H1 (cell line): ENCODE measurements at regions not wholly inside any gene's neighbourhood (a gene's known extent, or its start where the extent isn't known, plus 50 kb on each side); places are given as distances from the start of the nearest gene placed in this dataset.

Experiments used
- CHD2 ChIP-seq: IDR thresholded peaks from 2 replicates; pipeline ENCODE4 v1.6.1; 2012; ENCODE audit warnings: low read length, improper control_type of control experiment
- HDAC2 ChIP-seq, 2 experiments: fragments of 300-600 bp in 1 of 2; sonication (generic) in 1 of 2; IDR thresholded peaks; 2 replicates each; pipeline ENCODE4 v1.6.1; 2011 to 2012; ENCODE audit warnings: low read depth in 2 of 2, low read length in 2 of 2, mild to moderate bottlenecking in 2 of 2, moderate library complexity in 2 of 2, borderline replicate concordance in 1 of 2, inconsistent platforms in 1 of 2
- HDAC6 ChIP-seq: IDR thresholded peaks from one replicate; pipeline ENCODE4 v1.7.1; 2012; ENCODE audit warnings: low read depth, mild to moderate bottlenecking, inconsistent platforms, low read length, moderate library complexity
- KDM4A ChIP-seq: IDR thresholded peaks from one replicate; pipeline ENCODE4 v1.7.1; 2012; ENCODE audit warnings: low read depth, mild to moderate bottlenecking, moderate library complexity, low read length, inconsistent platforms; ENCODE audit not compliant: severe bottlenecking
- PHF8 ChIP-seq: fragments of 200-600 bp; sonication (generic); conservative IDR thresholded peaks from 2 replicates; pipeline ENCODE4 v1.7.1; 2012; ENCODE audit warnings: low read depth, mild to moderate bottlenecking, inconsistent platforms, low read length, moderate library complexity
- SAP30 ChIP-seq: fragments of 300-600 bp; sonication (generic); IDR thresholded peaks from 2 replicates; pipeline ENCODE4 v1.7.1; 2012; ENCODE audit warnings: low read length, moderate library complexity, mild to moderate bottlenecking, inconsistent platforms; ENCODE audit not compliant: insufficient read depth, insufficient replicate concordance
- TCF12 ChIP-seq: IDR thresholded peaks from 2 replicates; pipeline ENCODE4 v1.6.1; 2011; ENCODE audit warnings: low read depth, mild to moderate bottlenecking, low read length
- YY1 ChIP-seq: IDR thresholded peaks from 2 replicates; pipeline ENCODE4 v1.6.1; 2011; ENCODE audit warnings: low read depth, mild to moderate bottlenecking, low read length
- ZNF274 ChIP-seq: IDR thresholded peaks from 2 replicates; pipeline ENCODE4 v1.7.0; 2012; ENCODE audit warnings: low read length, borderline replicate concordance; ENCODE audit errors: extremely low read depth

- TF ChIP-seq PHF8 (no peak), SAP30 (no peak), HDAC6 (no peak), TCF12 (no peak), ZNF274 (no peak), CHD2 (no peak), KDM4A (no peak), HDAC2 (IDR thresholded peaks at IDR 0.05; ENCODE audit: borderline replicate concordance in 1 of 2, low read depth in 2 of 2, low read length in 2 of 2) (no peak), YY1 (no peak)
- TF ChIP-seq, all 59 proteins: peak for 0
Measured at GRCh38 chr3:127038923-127039581, 56.1 kb downstream of the PLXNA1 start (continued).
